ENCODE measurements at regions not wholly inside any gene's neighbourhood (a gene's known extent, or its start where the extent isn't known, plus 50 kb on each side); places are given as distances from the start of the nearest gene placed in this dataset.

GRCh38 chr17:79522414-79522813, 88.4 kb downstream of the RBFOX3 start:
- POLR2A ChIA-PET, result no interaction called here

GRCh38 chr17:79521225-79521624, 89.6 kb downstream of the RBFOX3 start:
- intact Hi-C loops (cut with micrococcal nuclease), result no loop called here
- H3K4me3 Mint-ChIP-seq, result no peak overlapping the region
- ChIA-PET POLR2A (no interaction called here), CTCF (no interaction called here)
- H3K9me3 Mint-ChIP-seq, result no peaks in the 10 kb centered on the region
- no peaks in the 10 kb centered on the region for H3K36me3 Mint-ChIP-seq (ENCODE audit: low read depth)
- TF ChIP-seq, protein P1, sequence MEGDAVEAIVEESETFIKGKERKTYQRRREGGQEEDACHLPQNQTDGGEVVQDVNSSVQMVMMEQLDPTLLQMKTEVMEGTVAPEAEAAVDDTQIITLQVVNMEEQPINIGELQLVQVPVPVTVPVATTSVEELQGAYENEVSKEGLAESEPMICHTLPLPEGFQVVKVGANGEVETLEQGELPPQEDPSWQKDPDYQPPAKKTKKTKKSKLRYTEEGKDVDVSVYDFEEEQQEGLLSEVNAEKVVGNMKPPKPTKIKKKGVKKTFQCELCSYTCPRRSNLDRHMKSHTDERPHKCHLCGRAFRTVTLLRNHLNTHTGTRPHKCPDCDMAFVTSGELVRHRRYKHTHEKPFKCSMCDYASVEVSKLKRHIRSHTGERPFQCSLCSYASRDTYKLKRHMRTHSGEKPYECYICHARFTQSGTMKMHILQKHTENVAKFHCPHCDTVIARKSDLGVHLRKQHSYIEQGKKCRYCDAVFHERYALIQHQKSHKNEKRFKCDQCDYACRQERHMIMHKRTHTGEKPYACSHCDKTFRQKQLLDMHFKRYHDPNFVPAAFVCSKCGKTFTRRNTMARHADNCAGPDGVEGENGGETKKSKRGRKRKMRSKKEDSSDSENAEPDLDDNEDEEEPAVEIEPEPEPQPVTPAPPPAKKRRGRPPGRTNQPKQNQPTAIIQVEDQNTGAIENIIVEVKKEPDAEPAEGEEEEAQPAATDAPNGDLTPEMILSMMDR (IDR thresholded peaks at IDR 0.05), result no peak
- H3K27me3 Mint-ChIP-seq, result peaks cover 9% of the 10 kb centered on the region
- ATAC-seq, result no peak
- H3K27ac Mint-ChIP-seq, result no peak overlapping the region
- DNase-seq, result no peak
- no peaks in the 10 kb centered on the region for H3K4me1 Mint-ChIP-seq (ENCODE audit: low read depth)

More at GRCh38 chr17:79522414-79522813, 88.4 kb downstream of the RBFOX3 start:
- ATAC-seq (no peak), DNase-seq (no peak)
- Mint-ChIP-seq H3K27ac (no peak overlapping the region), H3K4me1 (ENCODE audit: low read depth) (no peaks in the 10 kb centered on the region), H3K9me3 (no peaks in the 10 kb centered on the region), H3K4me3 (no peak overlapping the region), H3K36me3 (ENCODE audit: low read depth) (no peaks in the 10 kb centered on the region), H3K27me3 (peaks cover 4% of the 10 kb centered on the region)
- TF ChIP-seq, protein P1 (IDR thresholded peaks at IDR 0.05), result no peak
- intact Hi-C loops (cut with micrococcal nuclease), result no loop called here
- CTCF ChIA-PET, result no interaction called here

DNA sequence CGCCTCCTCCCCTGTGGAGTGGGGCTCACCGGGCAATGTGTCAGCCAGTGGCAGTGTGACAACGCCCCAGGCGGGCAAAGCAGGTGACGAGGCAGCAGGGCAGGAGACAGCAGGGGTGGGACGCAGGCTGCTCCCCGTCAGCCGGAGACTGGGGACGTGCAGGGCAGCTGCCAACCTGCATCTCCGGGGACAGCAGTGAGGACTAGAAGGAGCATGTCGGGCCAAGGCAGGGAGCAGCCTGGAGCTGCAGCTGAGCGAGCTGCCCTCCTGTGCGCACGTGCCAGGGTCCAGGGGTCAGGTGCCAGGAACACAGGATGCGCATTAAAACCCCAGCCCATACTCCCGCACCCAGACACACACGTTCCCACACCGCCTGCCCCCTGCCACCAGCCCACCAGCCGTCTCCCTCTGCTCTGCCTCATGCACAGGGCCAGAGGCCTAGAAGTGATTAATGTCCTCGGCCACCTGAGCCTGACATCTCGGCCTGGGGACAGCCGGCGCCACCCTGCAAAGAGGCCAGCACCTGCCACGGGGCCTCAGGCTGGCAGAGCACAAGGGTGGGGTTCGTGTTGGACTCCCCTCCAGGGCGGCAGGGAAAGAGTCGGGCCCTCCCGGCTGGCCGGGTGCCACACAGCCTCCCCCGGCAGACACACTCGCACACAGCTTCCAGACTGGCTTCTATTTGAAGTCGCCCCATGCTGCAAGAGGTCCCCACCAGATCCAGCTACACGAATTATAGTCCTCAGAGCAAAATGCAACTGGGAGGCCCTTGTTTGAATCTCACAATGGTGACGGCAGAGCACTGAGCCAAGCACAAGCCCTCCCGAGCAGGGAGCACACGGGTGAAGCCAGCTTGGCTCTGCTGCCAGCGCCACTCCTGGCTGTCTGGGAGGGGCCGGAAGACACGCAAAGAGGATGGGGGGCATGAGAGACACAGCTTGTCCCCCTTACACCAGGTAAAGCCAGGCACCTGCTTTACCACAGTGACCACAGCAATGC, 90.4 kb downstream of the RBFOX3 start:
- intact Hi-C loops (cut with micrococcal nuclease), result no loop called here
- H3K4me3 Mint-ChIP-seq, result no peak overlapping the region
- no peak for DNase-seq
- no peak overlapping the region for H3K27ac Mint-ChIP-seq
- TF ChIP-seq, protein P1 (IDR thresholded peaks at IDR 0.05), result no peak
- no peaks in the 10 kb centered on the region for H3K36me3 Mint-ChIP-seq (ENCODE audit: low read depth)
- H3K9me3 Mint-ChIP-seq, result no peaks in the 10 kb centered on the region
- H3K4me1 Mint-ChIP-seq (ENCODE audit: low read depth), result no peaks in the 10 kb centered on the region
- ATAC-seq, result no peak
- ChIA-PET CTCF (no interaction called here), POLR2A (no interaction called here)
- H3K27me3 Mint-ChIP-seq, result peaks cover 14% of the 10 kb centered on the region

GRCh38 chr17:79519601-79520000, 91.2 kb downstream of the RBFOX3 start:
- POLR2A ChIA-PET, result no interaction called here
- no peak for ATAC-seq
- no peak overlapping the region for H3K4me3 Mint-ChIP-seq
- CTCF ChIA-PET, result no interaction called here
- no peaks in the 10 kb centered on the region for H3K4me1 Mint-ChIP-seq (ENCODE audit: low read depth)
- no peaks in the 10 kb centered on the region for H3K36me3 Mint-ChIP-seq (ENCODE audit: low read depth)
- DNase-seq, result no peak
- intact Hi-C loops (cut with micrococcal nuclease), result no loop called here
- no peaks in the 10 kb centered on the region for H3K9me3 Mint-ChIP-seq
- H3K27ac Mint-ChIP-seq, result no peak overlapping the region
- TF ChIP-seq, protein P1 (IDR thresholded peaks at IDR 0.05), result no peak
- peaks cover 14% of the 10 kb centered on the region for H3K27me3 Mint-ChIP-seq
